HepG2 (cell line): ENCODE measurements at regions not wholly inside any gene's neighbourhood (a gene's known extent, or its start where the extent isn't known, plus 50 kb on each side); places are given as distances from the start of the nearest gene placed in this dataset.

Source experiments
- AFF4 ChIP-seq: sonication (generic); formaldehyde crosslinking; IDR thresholded peaks from 2 replicates; pipeline ENCODE4 v1.4.0; 2020; ENCODE audit warnings: missing genetic modification reagents
- CEBPB ChIP-seq: IDR thresholded peaks from 2 replicates; pipeline ENCODE4 v1.6.1; 2011; ENCODE audit warnings: low read depth, low read length, improper control_type of control experiment, borderline replicate concordance
- CTCF ChIP-seq: sonication (generic); formaldehyde crosslinking; IDR thresholded peaks from 2 replicates; pipeline ENCODE4 v1.5.0; 2020; ENCODE audit warnings: mild to moderate bottlenecking, missing genetic modification reagents, moderate library complexity
- KAT8 ChIP-seq: IDR thresholded peaks from 2 replicates; pipeline ENCODE4 v1.6.1; 2016; ENCODE audit warnings: missing genetic modification reagents, missing compliant biosample characterization
- NFRKB ChIP-seq: fragments of 450-650 bp; IDR thresholded peaks from 2 replicates; pipeline ENCODE4 v1.6.1; 2017
- PCBP2 ChIP-seq: fragments of 200-400 bp; formaldehyde crosslinking; optimal IDR thresholded peaks from 2 replicates; pipeline ENCODE3; 2018; ENCODE audit warnings: low read length, low read depth; ENCODE audit not compliant: poor library complexity, severe bottlenecking
- RNF219 ChIP-seq: sonication (generic); formaldehyde crosslinking; IDR thresholded peaks from 2 replicates; pipeline ENCODE4 v1.5.0; 2020; ENCODE audit warnings: mild to moderate bottlenecking, missing genetic modification reagents
- SNAPC5 ChIP-seq: sonication (generic); formaldehyde crosslinking; IDR thresholded peaks from 2 replicates; pipeline ENCODE4 v1.8.1; 2023; ENCODE audit warnings: mild to moderate bottlenecking, missing genetic modification reagents, borderline replicate concordance
- TCF7L2 ChIP-seq: IDR thresholded peaks from 2 replicates; pipeline ENCODE4 v1.6.1; 2011; ENCODE audit warnings: mild to moderate bottlenecking, low read depth, low read length, moderate library complexity
- ZBTB44 ChIP-seq: sonication (generic); formaldehyde crosslinking; IDR thresholded peaks from 2 replicates; pipeline ENCODE4 v1.4.0; 2020; ENCODE audit warnings: missing genetic modification reagents
- ZNF580 ChIP-seq: IDR thresholded peaks from 2 replicates; pipeline ENCODE4 v1.6.1; 2016; ENCODE audit warnings: low read depth, borderline replicate concordance
- ZZZ3 ChIP-seq: sonication (generic); formaldehyde crosslinking; IDR thresholded peaks from 2 replicates; pipeline ENCODE4 v1.4.0; 2020; ENCODE audit warnings: missing genetic modification reagents, mild to moderate bottlenecking, borderline replicate concordance

- TF ChIP-seq NFRKB (no peak), CEBPB (no peak), RNF219 (CRISPR knock-in tag) (no peak), ZBTB44 (no peak), ZNF580 (CRISPR knock-in tag) (no peak), ZZZ3 (CRISPR knock-in tag) (no peak), KAT8 (CRISPR knock-in tag) (no peak), TCF7L2 (no peak), AFF4 (CRISPR knock-in tag) (no peak), CTCF (no peak), SNAPC5 (no peak), PCBP2 (no peak)
Measured at GRCh38 chr1:78275456-78275855, 215.3 kb upstream of the PTGFR start.
